ENCODE measurements at regions not wholly inside any gene's neighbourhood (a gene's known extent, or its start where the extent isn't known, plus 50 kb on each side); places are given as distances from the start of the nearest gene placed in this dataset.

- TF ChIP-seq BCL3 (IDR thresholded peaks at IDR 0.05; ENCODE audit: borderline replicate concordance, insufficient read depth, low read depth, low read length, poor library complexity, severe bottlenecking) (no peak), BACH1 (IDR thresholded peaks at IDR 0.05; ENCODE audit: borderline replicate concordance) (no peak), DPF2 (IDR thresholded peaks at IDR 0.05) (peak; percentile 57; the same call in 1 of the 2 replicates), BCL11A (IDR thresholded peaks at IDR 0.05; ENCODE audit: low read depth, low read length) (peak; percentile 77), MTA2 (IDR thresholded peaks at IDR 0.05; ENCODE audit: low read depth) (peak; percentile 94)
Measured at GRCh38 chr18:51734576-51734975, 537.1 kb upstream of the MEX3C start (continued).

DNA sequence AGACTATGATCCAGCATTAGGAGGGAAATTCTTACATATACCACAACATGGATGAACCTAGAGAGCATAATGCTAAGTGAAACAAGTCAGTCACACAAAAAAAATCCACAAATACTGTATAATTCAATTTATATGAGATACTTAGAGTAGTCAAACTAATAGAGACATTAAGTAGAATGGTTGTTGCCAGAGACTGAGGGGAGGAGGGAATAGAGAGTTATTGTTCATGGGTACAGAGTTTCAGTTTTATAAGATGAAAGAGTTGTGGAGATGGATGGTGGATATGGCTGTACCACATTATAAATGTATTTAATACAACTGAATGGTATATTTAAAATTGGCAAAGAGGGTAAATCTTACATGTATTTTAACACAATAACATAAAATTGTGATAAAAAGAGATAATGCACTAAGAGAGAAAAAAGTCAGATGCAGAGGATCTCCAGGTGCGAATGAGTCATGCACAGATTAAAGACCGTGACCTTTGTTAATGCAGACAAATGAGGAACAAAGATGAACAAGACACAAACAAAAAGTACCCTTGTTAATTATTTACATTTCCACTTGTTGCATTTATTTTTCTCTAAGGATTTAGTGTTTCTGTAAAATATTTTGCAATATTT lies 541.7 kb upstream of the MEX3C start:
- in situ Hi-C loops (cut with MboI), result loop anchor here (10.0 kb wide), 1 partner anchor 584 kb away; no protein-coding TSS in a partner anchor
- FAIRE-seq, result peak; percentile 71
- TF ChIP-seq MTA3 (IDR thresholded peaks at IDR 0.05; ENCODE audit: borderline replicate concordance, low read length), result no peak
- TF ChIP-seq ZSCAN29 (IDR thresholded peaks at IDR 0.05), result no peak
- no peak for TF ChIP-seq TARDBP (IDR thresholded peaks at IDR 0.05; ENCODE audit: borderline replicate concordance)
- no peak for TF ChIP-seq SRF (IDR thresholded peaks at IDR 0.05; ENCODE audit: low read depth in 2 of 2, low read length in 2 of 2)
- no peak for TF ChIP-seq LARP7 (IDR thresholded peaks at IDR 0.05)
- TF ChIP-seq ZBTB11 (CRISPR knock-in tag; IDR thresholded peaks at IDR 0.05), result no peak
- peak; percentile 74; the same call in 1 of the 2 replicates for TF ChIP-seq JUND (IDR thresholded peaks at IDR 0.05; ENCODE audit: low read depth, low read length)
- TF ChIP-seq PAX5 (IDR thresholded peaks at IDR 0.05; ENCODE audit: borderline replicate concordance, low read depth, low read length), result peak; percentile 92
- no peak for TF ChIP-seq ESRRA (IDR thresholded peaks at IDR 0.05; ENCODE audit: low read length)
- TF ChIP-seq STAT3 (IDR thresholded peaks at IDR 0.05; ENCODE audit: low read depth, low read length), result no peak
- TF ChIP-seq ZNF274 (IDR thresholded peaks at IDR 0.05; ENCODE audit: insufficient read depth, insufficient read length), result no peak
- TF ChIP-seq SREBF1 (IDR thresholded peaks at IDR 0.05; ENCODE audit: low read length), result no peak
- TF ChIP-seq PAX8 (IDR thresholded peaks at IDR 0.05), result peak; percentile 71; the same call in 1 of the 2 replicates
- TF ChIP-seq, protein P1, sequence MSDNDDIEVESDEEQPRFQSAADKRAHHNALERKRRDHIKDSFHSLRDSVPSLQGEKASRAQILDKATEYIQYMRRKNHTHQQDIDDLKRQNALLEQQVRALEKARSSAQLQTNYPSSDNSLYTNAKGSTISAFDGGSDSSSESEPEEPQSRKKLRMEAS (IDR thresholded peaks at IDR 0.05; ENCODE audit: low read depth, low read length), result no peak
- no peak for TF ChIP-seq NR2C2 (IDR thresholded peaks at IDR 0.05; ENCODE audit: borderline replicate concordance, control insufficient read depth, insufficient read length, low read depth)

More for the DNA sequence above, 541.7 kb upstream of the MEX3C start:
- ATAC-seq (peak; percentile 91), DNase-seq (ENCODE audit: low read depth, low spot score) (no peak)
- no TSS peak for BruUV-seq (replicated peaks)
- WGBS (ENCODE audit: insufficient coverage, insufficient replicate concordance, low lambda C conversion rate, missing lambda C conversion rate), result 23% methylated on average over 2 of the region's 2 CpGs
- ChIA-PET POLR2A (interaction anchor here (0.6 to 1.3 kb wide), 3 partner anchors 12 to 21 kb away, joined by 3 to 7 read pairs (median 3); no protein-coding TSS in a partner anchor), RAD21 (ENCODE audit: unreplicated experiment) (interaction anchor here (1.2 to 6.5 kb wide), 6 partner anchors 13 to 550 kb away, joined by 3 to 32 read pairs (median 5); no protein-coding TSS in a partner anchor), CTCF (interaction anchor here (0.7 to 1.3 kb wide), 4 partner anchors 8 to 70 kb away, joined by 3 to 7 read pairs (median 4); no protein-coding TSS in a partner anchor), SMC1A (ENCODE audit: uncharacterized antibody, unreplicated experiment) (interaction anchor here (1.2 to 5.5 kb wide), 6 partner anchors 10 to 75 kb away, joined by 3 to 50 read pairs (median 8); no protein-coding TSS in a partner anchor)
- no peaks in the 10 kb centered on the region for H4K20me1 ChIP-seq (ENCODE audit: control insufficient read depth, insufficient read depth)
- no peak overlapping the region for H3K27ac ChIP-seq (ENCODE audit: control insufficient read depth, insufficient read depth)
- no peak overlapping the region for H2AFZ ChIP-seq (ENCODE audit: control insufficient read depth, low read depth, low read length)
- H3K4me1 ChIP-seq (ENCODE audit: control insufficient read depth, insufficient read depth, low read length), result no peaks in the 10 kb centered on the region; the same call in 1 of the 2 replicates
- no peak overlapping the region for H3K4me3 ChIP-seq
- no peak overlapping the region for H3K9ac ChIP-seq (ENCODE audit: control insufficient read depth, insufficient read depth, low read length)
- intact Hi-C loops (cut with micrococcal nuclease; ENCODE audit: unreplicated experiment), result no loop called here
- no peaks in the 10 kb centered on the region; the same call in 2 of the 3 replicates for H3K9me3 ChIP-seq (replicated peaks; ENCODE audit: control insufficient read depth, insufficient read depth, low read length)
- H3K79me2 ChIP-seq (ENCODE audit: control insufficient read depth, insufficient read depth, low read length), result no peaks in the 10 kb centered on the region
- no peaks in the 10 kb centered on the region for H3K27me3 ChIP-seq (replicated peaks in 1 of 2; ENCODE audit: control insufficient read depth in 2 of 2, insufficient read depth in 2 of 2, low read length in 1 of 2)
- no peaks in the 10 kb centered on the region for H3K36me3 ChIP-seq (ENCODE audit: control insufficient read depth in 2 of 2, insufficient read depth in 2 of 2, low read length in 1 of 2)
- no peak overlapping the region for H3K4me2 ChIP-seq (ENCODE audit: control insufficient read depth, insufficient read depth)

All from GM12878 (cell line).